CD4-positive, CD25-positive, alpha-beta regulatory T cell (primary cell): ENCODE measurements at regions not wholly inside any gene's neighbourhood (a gene's known extent, or its start where the extent isn't known, plus 50 kb on each side); places are given as distances from the start of the nearest gene placed in this dataset.
A peak's percentile ranks its signal among the peaks of the same experiment; 100 is the strongest.
"Not testable (repeated sequence)": the region's sequence is repeated elsewhere in the genome, so short reads cannot be mapped to it uniquely, and the experiment has no call there.

Experiments
- ATAC-seq, 2 donors: fragments of 150-1000 bp; cut with Tn5 transposase; one replicate each; pipeline ENCODE4 v1.10.0; 2021; ENCODE audit warnings: low read depth in 2 of 2, moderate number of reproducible peaks in 2 of 2, moderate library complexity in 1 of 2
- DNase-seq, 3 donors: peaks; one replicate each; pipeline versions ENCODE4 v3.0.0 to v3.0.0-alpha.2; 2012 to 2022; ENCODE audit warnings: mixed read lengths in 1 of 3
- H3K27ac ChIP-seq: one replicate; pipeline ENCODE4 v1.7.0; 2013; ENCODE audit warnings: mild to moderate bottlenecking, low read length; ENCODE audit not compliant: insufficient read depth, poor library complexity, severe bottlenecking
- H3K27me3 ChIP-seq: one replicate; pipeline ENCODE4 v1.7.0; 2013; ENCODE audit warnings: low read length; ENCODE audit not compliant: control insufficient read depth, insufficient read depth
- H3K36me3 ChIP-seq: one replicate; pipeline ENCODE4 v1.7.0; 2013; ENCODE audit warnings: mild to moderate bottlenecking, low read length, moderate library complexity; ENCODE audit not compliant: control insufficient read depth, insufficient read depth
- H3K4me1 ChIP-seq: 2 replicates; pipeline ENCODE4 v1.7.0; 2013; ENCODE audit warnings: mild to moderate bottlenecking, low read length; ENCODE audit not compliant: insufficient read depth, control insufficient read depth, poor library complexity, severe bottlenecking
- H3K4me3 ChIP-seq: one replicate; pipeline ENCODE4 v1.7.0; 2013; ENCODE audit warnings: low read depth, mild to moderate bottlenecking, low read length, moderate library complexity
- H3K9me3 ChIP-seq, 2 experiments: 1 replicate in 1 of 2; 2 replicates in 1 of 2; pipeline ENCODE4 v1.7.0; 2013; ENCODE audit warnings: low read length in 2 of 2, mild to moderate bottlenecking in 1 of 2, moderate library complexity in 1 of 2; ENCODE audit not compliant: control insufficient read depth in 2 of 2
- H3K27ac Mint-ChIP-seq, 3 donors: one replicate each; pipeline ENCODE4 v1.8.0; 2020 to 2022; ENCODE audit warnings: mild to moderate bottlenecking in 3 of 3, mixed read lengths in 3 of 3, moderate library complexity in 2 of 3
- H3K27me3 Mint-ChIP-seq: one replicate; pipeline ENCODE4 v1.8.0; 2022; ENCODE audit warnings: mild to moderate bottlenecking, mixed read lengths
- H3K36me3 Mint-ChIP-seq: one replicate; pipeline ENCODE4 v1.8.0; 2020; ENCODE audit warnings: mixed read lengths
- H3K4me1 Mint-ChIP-seq, 4 donors: one replicate each; pipeline ENCODE4 v1.8.0; 2020 to 2022; ENCODE audit warnings: mixed read lengths in 4 of 4, mild to moderate bottlenecking in 1 of 4
- H3K4me3 Mint-ChIP-seq, 4 donors: one replicate each; pipeline ENCODE4 v1.8.0; 2020 to 2022; ENCODE audit warnings: mild to moderate bottlenecking in 4 of 4, mixed read lengths in 4 of 4, moderate library complexity in 3 of 4
- H3K9me3 Mint-ChIP-seq, 7 donors: one replicate each; pipeline ENCODE4 v1.8.0; 2020 to 2022; ENCODE audit warnings: mixed read lengths in 7 of 7, mild to moderate bottlenecking in 3 of 7, moderate library complexity in 2 of 7

DNA sequence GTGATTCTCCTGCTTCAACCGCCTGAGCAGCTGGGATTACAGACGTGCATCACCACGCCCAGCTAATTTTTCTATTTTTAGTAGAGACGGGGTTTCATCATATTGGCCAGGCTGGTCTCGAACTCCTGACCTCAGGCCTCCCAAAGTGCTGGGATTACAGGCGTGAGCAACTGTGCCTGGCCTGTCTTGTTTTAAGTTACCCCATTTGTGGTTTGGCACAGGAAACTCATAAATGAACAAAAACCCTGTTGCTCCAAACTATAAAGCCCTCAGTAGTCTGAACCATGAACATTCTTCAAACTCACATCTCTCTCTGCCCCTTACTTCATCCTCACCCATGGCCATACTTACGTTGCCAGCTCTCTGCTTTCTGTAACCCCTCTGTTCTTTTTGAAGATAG, 61.7 kb downstream of the RHOU start:
- not testable (repeated sequence) for ATAC-seq, H3K36me3 ChIP-seq, H3K36me3 Mint-ChIP-seq, H3K4me3 ChIP-seq, H3K27ac ChIP-seq, H3K27me3 ChIP-seq, H3K9me3 Mint-ChIP-seq, H3K27me3 Mint-ChIP-seq, H3K27ac Mint-ChIP-seq, H3K4me3 Mint-ChIP-seq, H3K9me3 ChIP-seq, H3K4me1 Mint-ChIP-seq, DNase-seq
- peaks cover 28% of the 10 kb centered on the region for H3K4me1 ChIP-seq

DNA sequence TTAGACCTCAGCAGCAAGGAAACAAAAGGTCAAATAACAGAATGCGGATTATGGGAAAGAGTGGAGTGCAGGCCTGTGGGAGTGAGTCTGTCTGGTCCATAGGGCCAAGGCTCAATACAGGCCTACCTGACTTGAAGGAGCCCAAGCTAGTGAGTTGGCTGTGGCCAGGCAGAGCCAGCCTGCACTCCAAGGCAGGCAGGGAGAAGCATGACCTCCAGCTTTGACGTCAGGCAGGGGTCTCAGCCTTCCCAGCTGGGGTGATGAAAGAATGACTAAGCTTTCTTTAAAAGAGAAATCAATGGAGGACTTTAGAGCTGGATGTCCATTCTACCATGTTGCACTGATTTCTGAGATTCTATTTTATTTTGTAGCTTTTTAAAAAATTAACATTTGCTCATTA, 62.8 kb downstream of the RHOU start:
- Histone ChIP-seq H3K4me3 (no peak overlapping the region), H3K27ac (no peak overlapping the region), H3K9me3 (no peaks in the 10 kb centered on the region), H3K27me3 (no peaks in the 10 kb centered on the region), H3K36me3 (no peaks in the 10 kb centered on the region), H3K4me1 (peaks cover 21% of the 10 kb centered on the region)
- DNase-seq (no peak), ATAC-seq (no peak)
- peaks cover 0 to 4% (median 0%) of the 10 kb centered on the region in 4 donors for H3K4me1 Mint-ChIP-seq
- H3K9me3 Mint-ChIP-seq, result peaks cover 0 to 3% (median 0%) of the 10 kb centered on the region in 7 donors
- H3K27me3 Mint-ChIP-seq, result no peaks in the 10 kb centered on the region
- no peaks in the 10 kb centered on the region for H3K36me3 Mint-ChIP-seq
- H3K27ac Mint-ChIP-seq, result no peak overlapping the region
- H3K4me3 Mint-ChIP-seq, result no peak overlapping the region

DNA sequence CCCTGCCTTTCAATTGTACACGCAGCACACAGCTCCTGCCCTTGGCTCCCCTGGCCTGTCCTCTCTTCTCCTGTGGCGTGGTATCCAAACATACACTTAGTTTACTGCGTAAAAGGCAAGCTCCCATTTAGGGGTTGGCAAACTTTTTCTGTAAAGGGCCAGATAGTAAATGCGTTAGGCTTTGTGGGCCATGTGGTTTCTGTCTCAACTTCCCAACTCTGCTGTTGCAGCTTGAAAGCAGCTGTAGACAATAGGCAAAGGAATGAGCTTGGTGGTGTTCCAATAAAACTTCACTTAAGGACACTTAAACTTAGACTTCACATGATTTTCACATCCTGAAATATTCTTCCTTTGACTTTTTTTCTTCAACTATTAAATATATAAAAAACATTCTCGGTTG, 63.3 kb downstream of the RHOU start:
- no peaks in the 10 kb centered on the region for H3K27me3 ChIP-seq
- H3K9me3 ChIP-seq, result no peaks in the 10 kb centered on the region
- H3K4me1 ChIP-seq, result peaks cover 16% of the 10 kb centered on the region
- no peak overlapping the region for H3K27ac Mint-ChIP-seq
- no peaks in the 10 kb centered on the region for H3K36me3 Mint-ChIP-seq
- no peaks in the 10 kb centered on the region for H3K36me3 ChIP-seq
- DNase-seq (no peak), ATAC-seq (no peak)
- H3K4me3 ChIP-seq, result no peak overlapping the region
- H3K27ac ChIP-seq, result no peak overlapping the region
- H3K4me1 Mint-ChIP-seq, result peaks cover 0 to 4% (median 0%) of the 10 kb centered on the region in 4 donors
- peaks cover 0 to 3% (median 0%) of the 10 kb centered on the region in 7 donors for H3K9me3 Mint-ChIP-seq
- H3K4me3 Mint-ChIP-seq, result no peak overlapping the region
- H3K27me3 Mint-ChIP-seq, result no peaks in the 10 kb centered on the region

DNA sequence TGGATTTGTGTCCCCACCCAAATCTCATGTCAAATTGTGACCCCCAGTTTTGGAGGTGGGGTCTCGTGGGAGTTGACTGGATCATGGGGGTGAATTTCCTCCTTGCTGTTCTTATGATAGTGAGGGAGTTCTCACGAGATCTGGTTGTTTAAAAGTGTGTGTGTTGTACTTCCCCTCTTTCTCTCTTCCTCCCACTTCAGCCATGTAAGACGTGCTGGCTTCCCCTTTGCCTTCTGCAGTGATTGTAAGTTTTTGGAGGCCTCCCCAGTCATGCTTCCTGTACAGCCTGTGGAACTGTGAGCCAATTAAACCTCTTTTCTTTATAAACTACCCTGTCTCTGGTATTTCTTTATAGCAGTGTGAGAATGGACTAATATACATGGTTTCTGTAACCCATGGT, 64.6 kb downstream of the RHOU start:
- Mint-ChIP-seq H3K4me1 (peaks cover 2 to 9% (median 4%) of the 10 kb centered on the region in 4 donors), H3K4me3 (no peak overlapping the region), H3K36me3 (no peaks in the 10 kb centered on the region), H3K27ac (no peak overlapping the region), H3K9me3 (peaks cover 0 to 3% (median 0%) of the 10 kb centered on the region in 7 donors), H3K27me3 (no peaks in the 10 kb centered on the region)
- Histone ChIP-seq H3K36me3 (no peaks in the 10 kb centered on the region), H3K4me3 (no peak overlapping the region), H3K27ac (no peak overlapping the region), H3K4me1 (peaks cover 2% of the 10 kb centered on the region), H3K27me3 (no peaks in the 10 kb centered on the region), H3K9me3 (no peaks in the 10 kb centered on the region)
- ATAC-seq (no peak), DNase-seq (no peak)

DNA sequence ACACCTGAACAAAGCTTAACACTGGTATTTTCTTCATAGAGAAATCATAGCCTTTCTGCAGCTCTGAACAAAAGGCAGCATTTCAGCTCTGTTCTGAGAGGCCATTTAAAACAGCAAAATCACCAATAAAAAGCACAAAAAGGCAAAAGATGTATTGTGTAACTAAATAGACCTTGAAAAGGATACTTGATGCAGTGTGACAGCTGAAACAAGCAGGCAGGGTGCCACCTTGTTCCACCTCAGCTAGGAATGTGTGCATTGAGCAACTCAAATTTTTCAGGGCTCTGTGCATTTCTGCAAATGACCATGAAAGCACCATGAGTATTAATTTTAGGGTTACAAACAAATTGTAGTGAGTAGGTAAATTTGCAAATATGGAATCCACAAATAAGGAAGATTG, 65.8 kb downstream of the RHOU start:
- Histone ChIP-seq H3K27me3 (no peaks in the 10 kb centered on the region), H3K9me3 (no peaks in the 10 kb centered on the region), H3K36me3 (no peaks in the 10 kb centered on the region), H3K4me1 (no peaks in the 10 kb centered on the region), H3K4me3 (no peak overlapping the region), H3K27ac (no peak overlapping the region)
- H3K9me3 Mint-ChIP-seq, result peaks cover 0 to 3% (median 0%) of the 10 kb centered on the region in 7 donors
- no peak for ATAC-seq
- no peak overlapping the region for H3K27ac Mint-ChIP-seq
- H3K36me3 Mint-ChIP-seq, result no peaks in the 10 kb centered on the region
- H3K4me3 Mint-ChIP-seq, result no peak overlapping the region
- H3K27me3 Mint-ChIP-seq, result no peaks in the 10 kb centered on the region
- H3K4me1 Mint-ChIP-seq, result peaks cover 5 to 15% (median 12%) of the 10 kb centered on the region in 4 donors
- no peak for DNase-seq

DNA sequence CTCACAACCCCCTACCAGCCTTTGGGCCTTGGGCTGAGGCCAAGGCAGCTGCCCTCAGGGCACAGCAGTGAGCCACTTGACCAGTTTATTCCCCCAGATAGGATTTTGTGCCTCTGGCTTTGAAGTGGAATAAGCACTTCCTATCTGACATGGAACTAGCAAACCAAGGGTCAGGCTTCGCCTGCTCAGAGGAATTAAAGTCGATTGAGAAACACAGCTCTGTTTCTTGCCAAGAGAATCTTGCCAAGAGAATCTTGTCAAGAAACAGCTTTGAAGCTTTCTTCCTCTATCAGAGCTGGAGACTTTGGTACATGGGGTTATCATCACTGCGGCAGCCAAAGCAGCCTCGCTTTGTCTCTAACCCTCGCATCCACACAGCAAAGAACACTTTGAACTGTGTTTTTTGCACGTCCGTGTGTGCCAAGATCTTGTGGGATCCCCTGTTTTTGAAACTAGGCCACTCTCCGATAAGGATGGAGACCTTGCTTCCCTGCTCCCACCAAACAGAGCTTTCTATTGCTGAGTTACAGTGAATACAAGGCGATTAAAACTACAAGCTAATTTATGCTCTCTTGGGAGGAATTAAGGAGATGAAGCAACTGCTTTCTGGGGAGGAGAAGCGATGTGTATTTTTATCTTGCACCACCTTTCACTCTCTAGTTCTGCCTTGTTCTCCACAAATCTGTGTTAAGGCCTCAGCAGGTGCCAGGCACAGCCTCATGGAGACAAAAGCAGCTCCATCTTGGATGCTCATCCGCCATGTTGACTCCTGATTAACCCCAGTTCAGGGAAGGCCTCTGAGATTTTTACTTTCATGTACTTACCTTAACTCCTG, 67.3 kb downstream of the RHOU start:
- Mint-ChIP-seq H3K4me1 (peaks cover 5 to 13% (median 12%) of the 10 kb centered on the region in 4 donors), H3K4me3 (no peak overlapping the region), H3K9me3 (peaks cover 0 to 3% (median 0%) of the 10 kb centered on the region in 7 donors), H3K27ac (peak overlapping the region in 1 of 3 donors; percentile 19), H3K27me3 (no peaks in the 10 kb centered on the region), H3K36me3 (no peaks in the 10 kb centered on the region)
- H3K27ac ChIP-seq, result no peak overlapping the region
- DNase-seq (no peak), ATAC-seq (no peak)
- H3K27me3 ChIP-seq, result no peaks in the 10 kb centered on the region
- no peaks in the 10 kb centered on the region for H3K9me3 ChIP-seq
- H3K4me3 ChIP-seq, result no peak overlapping the region
- no peaks in the 10 kb centered on the region for H3K36me3 ChIP-seq
- H3K4me1 ChIP-seq, result no peaks in the 10 kb centered on the region

DNA sequence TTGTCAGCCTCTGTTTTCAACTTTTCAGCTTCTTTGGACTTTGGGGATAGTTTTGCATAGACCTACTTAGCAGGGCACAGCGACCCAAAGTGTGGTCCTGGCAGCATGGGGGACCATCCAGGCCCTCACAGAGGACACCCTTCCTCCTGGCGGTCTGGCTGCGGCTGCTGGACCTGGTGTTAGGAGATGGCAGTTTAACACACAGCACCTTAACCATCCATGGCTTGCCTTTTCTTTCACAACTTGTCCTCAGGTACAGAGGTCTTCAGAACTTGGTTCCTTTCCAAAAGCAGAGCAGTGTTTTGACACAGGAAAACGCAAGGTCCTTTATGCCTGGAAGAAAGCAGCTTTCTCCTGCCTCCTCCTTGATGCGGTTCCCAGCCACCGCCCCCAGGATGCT, 68.1 kb downstream of the RHOU start:
- H3K4me3 Mint-ChIP-seq, result no peak overlapping the region
- no peak for DNase-seq

DNA sequence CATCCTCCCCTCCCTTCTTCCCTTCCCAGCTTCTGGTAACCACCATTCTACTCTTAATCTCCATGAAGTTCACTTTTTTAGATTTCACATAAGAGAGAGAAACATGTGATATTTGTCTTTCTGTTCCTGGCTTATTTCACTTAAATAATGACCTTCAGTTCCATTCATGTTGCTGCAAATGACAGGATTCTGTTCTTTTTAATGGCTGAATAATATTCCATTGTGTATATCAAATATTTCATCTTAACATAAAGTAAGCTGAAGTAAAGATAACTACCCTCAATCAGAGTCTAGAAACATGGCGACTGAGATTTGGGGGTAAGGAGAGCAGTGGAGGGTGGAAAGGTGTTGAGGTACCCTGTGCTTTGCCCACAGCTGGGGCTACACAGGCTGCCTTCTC, 68.9 kb downstream of the RHOU start:
- H3K4me3 Mint-ChIP-seq, result peak overlapping the region in 1 of 4 donors; percentile 5
- ATAC-seq (no peak), DNase-seq (no peak)
- H3K27me3 ChIP-seq, result no peaks in the 10 kb centered on the region
- no peak overlapping the region for H3K27ac Mint-ChIP-seq
- H3K4me1 ChIP-seq, result no peaks in the 10 kb centered on the region
- no peak overlapping the region for H3K27ac ChIP-seq
- no peaks in the 10 kb centered on the region for H3K36me3 Mint-ChIP-seq
- H3K9me3 ChIP-seq, result no peaks in the 10 kb centered on the region
- peaks cover 0 to 3% (median 0%) of the 10 kb centered on the region in 7 donors for H3K9me3 Mint-ChIP-seq
- H3K36me3 ChIP-seq, result no peaks in the 10 kb centered on the region
- H3K4me1 Mint-ChIP-seq, result peaks cover 7 to 19% (median 13%) of the 10 kb centered on the region in 4 donors
- H3K27me3 Mint-ChIP-seq, result no peaks in the 10 kb centered on the region
- no peak overlapping the region for H3K4me3 ChIP-seq

More for the DNA sequence above, 68.1 kb downstream of the RHOU start:
- no peak overlapping the region for H3K27ac Mint-ChIP-seq
- Histone ChIP-seq H3K27me3 (no peaks in the 10 kb centered on the region), H3K4me1 (no peaks in the 10 kb centered on the region), H3K9me3 (no peaks in the 10 kb centered on the region), H3K36me3 (no peaks in the 10 kb centered on the region), H3K4me3 (no peak overlapping the region), H3K27ac (no peak overlapping the region)
- no peaks in the 10 kb centered on the region for H3K36me3 Mint-ChIP-seq
- no peak for ATAC-seq
- H3K9me3 Mint-ChIP-seq, result peaks cover 0 to 3% (median 0%) of the 10 kb centered on the region in 7 donors
- peaks cover 5 to 13% (median 12%) of the 10 kb centered on the region in 4 donors for H3K4me1 Mint-ChIP-seq
- H3K27me3 Mint-ChIP-seq, result no peaks in the 10 kb centered on the region
